Middle frontal gyrus (tissue), 1 donor: ENCODE measurements at regions not wholly inside any gene's neighbourhood (a gene's known extent, or its start where the extent isn't known, plus 50 kb on each side); places are given as distances from the start of the nearest gene placed in this dataset.

Experiments used
- DNase-seq: peaks from one replicate; pipeline ENCODE4 v3.0.0-alpha.2; 2015; ENCODE audit warnings: low spot score; ENCODE audit errors: extremely low spot score

DNA sequence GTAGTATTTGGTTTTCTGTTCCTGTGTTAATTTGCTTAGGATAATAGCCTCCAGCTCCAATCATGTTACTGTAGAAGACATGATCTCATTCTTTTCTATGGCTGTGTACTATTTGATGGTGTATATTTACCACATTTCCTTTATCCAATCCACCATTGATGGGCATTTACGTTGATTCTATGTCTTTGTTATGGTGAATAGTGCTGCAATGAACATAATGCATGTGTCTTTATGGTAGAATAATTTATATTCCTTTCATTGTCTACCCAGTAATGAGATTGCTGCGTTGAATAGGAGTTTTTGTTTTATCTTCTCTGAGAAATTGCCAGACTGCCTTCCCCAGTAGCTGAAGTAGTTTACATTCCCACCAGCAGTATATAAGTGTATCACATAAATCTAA, 538.8 kb downstream of the LRRIQ3 start:
- DNase-seq: no peak

DNA sequence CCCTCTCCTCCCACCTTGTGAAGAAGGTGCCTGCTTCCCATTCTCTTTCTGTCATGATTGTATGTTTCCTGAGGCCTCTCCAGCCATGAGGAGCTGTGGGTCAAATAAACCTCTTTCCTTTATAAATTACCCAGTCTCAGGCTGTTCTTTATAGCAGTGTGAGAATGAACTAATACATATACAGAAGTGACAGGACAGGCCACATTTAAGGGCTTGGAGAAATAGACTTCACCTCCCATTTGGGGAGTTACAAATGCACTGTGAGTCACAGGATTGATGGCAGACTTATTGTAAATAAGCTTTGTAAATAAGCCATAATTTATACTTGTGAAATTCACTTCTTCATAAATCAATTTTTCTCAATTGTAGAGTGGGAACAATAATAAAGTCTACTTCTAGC, 543.3 kb downstream of the LRRIQ3 start:
- no peak for DNase-seq

DNA sequence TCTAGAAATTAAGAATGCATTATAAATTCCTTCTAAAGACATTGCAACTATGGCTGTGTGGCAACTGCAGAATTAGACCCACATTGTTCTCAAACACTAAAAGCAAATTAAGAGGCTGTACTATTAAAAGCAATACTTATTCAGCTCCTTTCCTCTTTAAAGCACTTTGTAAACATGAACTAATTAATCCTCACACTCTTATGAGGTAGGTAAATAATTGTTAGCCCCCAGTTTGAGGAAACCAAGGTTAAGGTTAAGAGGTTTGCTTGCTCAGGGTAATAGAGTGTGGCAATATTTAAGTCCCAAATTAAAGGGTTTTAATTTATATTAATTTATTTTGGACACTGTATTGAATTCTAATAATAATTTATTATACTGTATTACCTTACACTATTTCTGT, 553.8 kb downstream of the LRRIQ3 start:
- no peak for DNase-seq

DNA sequence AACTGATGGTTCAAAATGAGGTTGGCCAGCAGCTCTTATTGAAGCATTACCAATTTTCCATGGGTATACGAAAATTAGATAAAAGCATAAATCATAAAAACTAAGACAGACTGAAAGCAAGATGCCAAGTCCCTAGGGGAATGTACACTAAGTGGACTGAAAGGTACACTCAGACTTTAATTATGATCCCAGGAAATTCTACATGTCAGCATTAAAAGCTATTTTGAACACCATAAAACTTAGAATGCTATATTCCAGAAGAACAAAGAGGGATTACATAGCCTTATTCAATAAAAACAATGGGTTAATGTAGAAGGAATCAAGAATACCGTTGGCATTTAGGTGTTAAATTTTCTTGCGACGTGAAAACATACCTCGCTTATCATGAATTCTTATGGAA, 558.5 kb downstream of the LRRIQ3 start:
- DNase-seq: no peak

DNA sequence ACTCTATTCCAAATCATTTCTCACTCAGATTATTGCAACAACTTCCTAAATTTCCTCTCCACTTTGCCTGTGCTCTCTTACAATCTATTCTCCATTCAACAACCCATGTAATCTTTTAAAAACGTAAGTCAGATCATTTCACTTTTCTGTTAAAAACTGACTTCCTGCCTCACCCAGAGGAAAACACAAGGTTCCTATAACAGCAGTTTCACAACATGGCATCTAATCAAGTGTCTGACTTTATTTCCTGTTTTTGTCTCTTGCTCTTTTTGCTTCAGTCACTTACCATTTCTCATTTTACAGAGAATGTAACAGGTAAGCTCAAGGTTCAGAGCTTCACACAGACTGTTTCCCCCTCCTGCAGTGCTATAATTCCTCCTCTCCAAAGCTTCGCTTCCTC, 560.7 kb downstream of the LRRIQ3 start:
- no peak for DNase-seq

DNA sequence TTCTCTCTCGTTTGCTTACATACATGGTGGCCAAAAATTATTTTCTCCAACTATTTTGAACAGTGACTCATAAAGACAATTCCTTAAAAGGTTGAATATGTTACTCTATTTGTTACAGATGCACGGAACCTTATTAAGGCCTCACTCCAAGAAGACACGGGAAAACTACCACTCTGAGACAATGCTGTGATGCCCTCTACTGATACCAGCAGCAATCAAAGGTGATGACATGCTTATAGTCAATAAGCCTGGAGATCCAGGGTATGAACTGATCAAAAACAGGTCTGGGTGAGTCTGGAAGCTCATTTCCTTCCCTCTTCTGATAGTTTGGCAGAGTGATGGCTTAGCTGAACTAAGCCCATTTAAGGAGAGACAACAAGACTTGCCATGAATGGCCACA, 563.0 kb downstream of the LRRIQ3 start:
- no peak for DNase-seq

DNA sequence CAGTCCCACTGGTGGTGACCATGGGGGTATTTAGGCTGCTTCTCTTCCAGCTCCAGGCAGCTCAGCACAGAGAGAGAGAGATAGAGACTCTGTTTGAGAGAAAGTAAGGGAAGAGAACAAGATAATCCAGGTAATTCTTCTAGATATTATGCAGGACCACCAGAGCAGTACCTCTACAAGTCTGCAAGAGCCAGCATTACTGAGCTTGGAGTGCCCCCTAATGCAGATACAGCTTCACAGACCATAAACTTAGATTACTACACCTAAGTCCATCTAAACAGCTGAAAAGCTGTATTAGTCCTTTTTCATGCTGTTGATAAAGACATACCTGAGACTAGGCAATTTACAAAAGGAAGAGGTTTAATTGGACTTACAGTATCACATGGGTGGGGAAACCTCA, 570.3 kb downstream of the LRRIQ3 start:
- DNase-seq: no peak

DNA sequence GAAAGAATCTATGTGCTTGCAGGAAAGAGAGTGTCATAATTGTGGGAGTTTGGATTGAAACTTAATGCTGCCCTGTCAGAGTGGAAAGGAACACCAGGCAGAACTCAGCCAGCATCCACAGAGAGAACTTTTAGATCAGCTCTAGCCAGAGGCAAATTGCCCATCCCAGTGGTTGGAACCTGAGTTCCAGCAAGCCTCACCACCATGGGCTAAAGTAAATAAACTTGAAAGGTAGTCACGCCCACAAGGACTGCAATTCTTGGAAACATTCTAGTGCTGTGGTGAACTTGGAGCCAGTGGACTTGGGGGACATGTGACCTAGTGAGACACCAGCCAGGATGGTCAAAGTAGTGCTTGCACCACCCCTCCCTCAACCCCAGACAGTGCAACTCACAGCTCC, 571.6 kb downstream of the LRRIQ3 start:
- DNase-seq: no peak

DNA sequence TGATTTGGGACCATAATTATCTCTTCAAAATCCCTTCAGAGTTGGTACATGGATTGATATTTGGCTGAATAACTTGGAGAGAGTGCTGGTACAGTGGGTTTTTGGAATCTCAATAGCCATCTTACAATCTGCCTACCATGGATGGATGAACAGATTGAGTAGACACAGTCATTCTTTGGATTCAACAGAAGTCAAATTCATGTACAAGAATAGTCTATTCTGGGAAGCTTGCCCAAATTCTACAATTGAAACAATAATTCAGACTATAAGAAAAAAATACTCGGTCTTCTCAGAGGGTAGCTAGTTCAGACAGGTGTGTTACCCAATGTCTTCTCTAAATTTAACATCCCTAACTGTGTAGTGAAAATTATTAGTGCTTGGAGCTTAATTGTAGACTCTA, 574.0 kb downstream of the LRRIQ3 start:
- DNase-seq: no peak

DNA sequence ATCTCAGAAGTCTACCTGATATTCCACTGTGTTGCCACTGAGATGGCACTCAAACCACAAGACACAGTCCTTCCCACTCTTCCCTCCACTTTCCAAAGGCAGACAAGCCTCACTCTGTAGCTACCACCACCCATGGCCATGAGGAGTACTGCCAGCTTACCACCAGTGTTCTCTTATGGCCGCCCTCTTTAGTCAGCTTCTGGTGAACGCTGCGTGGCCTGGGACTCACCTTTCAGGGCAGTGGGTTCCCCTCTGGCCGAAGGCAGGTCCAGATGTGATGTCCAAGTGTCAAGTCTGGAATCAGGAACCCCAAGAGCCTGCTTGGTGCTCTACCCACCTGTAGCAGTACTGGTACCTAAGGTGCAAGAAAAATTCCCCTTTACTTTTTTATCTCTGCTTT, 580.8 kb downstream of the LRRIQ3 start:
- no peak for DNase-seq

DNA sequence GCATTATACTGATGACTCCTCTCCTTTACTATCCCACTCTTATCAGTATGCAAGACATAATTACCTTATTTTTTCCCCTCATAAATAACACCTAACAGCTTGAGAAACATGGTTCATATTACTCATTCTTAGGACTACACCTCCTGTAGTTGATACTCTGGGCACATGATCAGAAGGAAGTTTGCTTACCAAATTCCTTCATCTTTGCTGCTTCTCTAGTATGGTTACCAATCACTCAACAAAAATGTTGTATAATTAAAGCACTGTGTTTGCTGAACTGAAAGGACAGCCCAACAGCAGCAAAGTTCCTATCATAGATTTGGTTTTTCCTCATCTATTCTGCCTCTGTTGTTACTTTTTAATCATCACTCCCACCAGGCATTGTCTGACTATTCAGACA, 586.3 kb downstream of the LRRIQ3 start:
- DNase-seq: no peak

DNA sequence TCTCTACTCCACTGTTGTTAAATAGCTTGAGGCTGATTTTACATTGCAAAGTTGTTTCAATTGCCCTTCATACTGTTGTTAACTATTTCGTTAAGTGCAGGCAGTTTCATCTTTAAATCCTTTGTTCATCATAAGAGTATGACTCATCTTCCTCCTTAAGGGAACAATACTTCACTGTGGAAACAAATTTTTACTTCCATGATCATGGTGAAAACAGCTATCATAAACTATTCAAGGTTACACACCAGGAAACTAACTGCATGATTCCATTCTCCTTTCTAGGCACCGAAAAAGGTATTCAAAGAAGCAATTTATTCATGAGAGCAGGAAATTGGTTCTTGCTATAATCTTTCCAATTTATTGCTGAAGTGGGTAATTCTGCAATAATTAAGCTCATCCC, 593.2 kb downstream of the LRRIQ3 start:
- DNase-seq: no peak

DNA sequence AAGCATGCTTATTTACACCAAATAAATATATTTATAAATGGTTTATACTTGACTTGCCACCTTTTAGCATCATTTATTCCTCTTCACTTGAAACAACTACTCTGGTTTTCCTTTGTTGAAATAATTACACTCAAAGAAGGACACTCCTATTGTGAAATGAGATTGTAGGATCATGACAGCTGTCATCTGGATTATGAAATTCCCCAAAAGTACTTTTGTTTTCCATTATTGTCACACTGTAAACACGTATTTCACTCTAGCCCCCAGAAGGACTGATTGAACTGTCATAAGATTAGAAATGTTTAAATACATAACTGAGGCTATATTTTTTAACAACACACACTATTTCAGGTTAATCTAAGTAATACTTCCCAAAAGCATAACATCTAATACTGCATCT, 593.8 kb downstream of the LRRIQ3 start:
- no peak for DNase-seq

DNA sequence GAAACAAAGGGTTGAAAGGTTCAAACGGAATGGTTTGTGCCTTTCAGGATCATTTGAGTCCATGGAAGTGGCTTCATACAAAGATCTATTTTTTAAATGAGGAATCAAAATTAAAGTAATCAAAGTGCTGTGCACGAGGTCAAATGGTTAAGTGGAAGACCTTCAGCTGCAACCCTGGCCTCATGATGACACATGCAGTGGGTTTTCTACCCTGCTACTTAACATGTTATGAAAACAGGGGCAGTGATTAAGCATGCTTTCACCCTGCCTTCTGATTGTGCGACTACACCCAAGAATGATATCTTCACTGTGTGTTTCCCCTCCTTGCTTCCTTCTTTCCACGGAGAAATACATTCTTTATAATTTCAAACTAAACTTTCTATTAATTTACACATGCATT, 604.2 kb downstream of the LRRIQ3 start:
- no peak for DNase-seq

DNA sequence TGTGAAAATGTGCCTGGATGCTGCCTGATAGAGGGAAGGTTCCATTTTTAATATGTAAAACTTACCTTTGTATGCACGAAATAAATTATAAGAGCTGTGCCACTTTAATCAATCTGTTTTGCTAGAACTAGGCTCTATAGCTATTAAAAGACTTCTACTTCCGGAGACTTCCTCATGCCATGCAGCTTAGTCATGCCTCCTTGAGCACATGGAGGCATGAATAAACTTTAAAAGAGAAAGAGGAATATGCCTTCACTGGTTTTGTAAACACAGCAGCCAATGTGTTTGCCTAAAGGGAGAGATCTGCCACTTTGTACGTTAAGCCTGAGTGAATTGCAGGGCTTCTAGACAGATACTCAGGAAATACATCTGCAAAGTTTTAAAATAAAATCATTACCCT, 604.6 kb downstream of the LRRIQ3 start:
- no peak for DNase-seq

DNA sequence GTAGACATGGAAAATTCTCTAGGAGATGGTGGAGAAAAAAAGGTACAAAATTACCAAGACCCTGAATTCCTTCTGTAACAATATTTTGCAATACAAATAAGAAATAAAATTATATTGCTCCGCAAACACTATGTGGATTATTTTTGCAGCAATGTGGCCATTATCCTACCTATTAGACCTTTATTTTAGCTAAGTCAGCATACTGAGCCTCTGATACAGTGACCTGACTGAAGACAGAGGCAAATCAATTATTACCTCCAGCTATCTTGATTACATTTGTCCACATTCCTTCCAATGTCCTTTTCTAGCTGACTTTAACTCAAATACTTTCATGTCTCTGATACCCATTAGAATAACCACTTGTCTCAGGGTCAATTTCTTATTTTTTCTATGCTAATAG, 610.9 kb downstream of the LRRIQ3 start:
- no peak for DNase-seq

DNA sequence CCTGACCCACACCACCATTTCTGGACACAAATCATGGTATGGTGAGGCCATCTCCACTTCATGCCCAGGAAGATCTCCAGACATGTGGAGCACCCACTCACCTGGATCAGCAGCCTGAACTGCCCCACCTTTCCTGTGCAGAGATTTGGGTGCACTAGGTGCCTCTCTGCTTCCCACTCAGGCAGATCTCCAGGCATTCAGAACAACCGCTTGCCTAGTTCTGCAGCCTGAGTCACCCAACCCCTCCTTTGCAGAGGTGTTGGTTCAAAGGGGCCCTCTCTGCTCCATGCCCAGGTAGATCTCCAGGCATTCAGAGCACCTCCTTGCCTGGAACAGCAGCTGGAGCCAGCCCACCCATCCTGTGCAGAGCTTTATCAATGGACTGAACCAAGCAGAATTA, 620.8 kb downstream of the LRRIQ3 start:
- no peak for DNase-seq

DNA sequence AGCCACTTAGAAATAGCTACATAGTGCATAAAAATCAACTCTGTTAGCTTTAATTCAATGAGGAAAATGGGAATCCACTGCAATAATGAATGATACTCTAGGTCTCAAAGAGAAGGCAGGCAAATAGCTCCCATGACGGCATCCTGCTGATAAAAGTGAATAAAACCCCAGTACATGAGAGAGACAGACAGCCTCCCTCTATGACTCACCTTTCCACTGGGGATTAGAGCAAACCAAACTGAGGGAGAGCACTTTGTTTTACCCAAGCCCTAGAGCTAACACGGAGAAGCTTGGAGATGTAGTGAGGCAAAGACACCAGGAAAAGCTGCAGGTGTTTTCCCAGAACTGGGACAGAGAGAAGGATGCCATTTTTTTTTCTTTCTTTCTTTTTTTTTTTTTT, 621.9 kb downstream of the LRRIQ3 start:
- DNase-seq: no peak

DNA sequence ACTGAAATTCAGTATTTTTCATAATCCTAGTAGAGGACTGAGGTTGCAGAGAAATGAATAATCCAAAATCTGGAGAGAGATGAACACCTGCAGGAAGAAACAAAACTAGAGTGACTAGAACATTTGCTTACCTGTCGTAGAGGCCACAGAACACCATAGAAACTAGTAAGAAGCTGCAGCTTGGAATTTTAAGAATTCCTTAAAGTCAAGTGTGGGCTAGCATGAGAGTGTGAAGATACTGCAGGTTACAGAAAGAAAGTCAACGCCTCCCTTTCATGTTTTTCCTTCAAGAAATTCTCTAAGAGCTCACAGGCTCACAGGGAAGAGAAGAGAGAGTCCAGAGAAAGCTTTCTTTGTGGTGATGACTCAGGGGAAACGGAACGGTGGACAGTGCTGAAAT, 633.7 kb downstream of the LRRIQ3 start:
- no peak for DNase-seq

DNA sequence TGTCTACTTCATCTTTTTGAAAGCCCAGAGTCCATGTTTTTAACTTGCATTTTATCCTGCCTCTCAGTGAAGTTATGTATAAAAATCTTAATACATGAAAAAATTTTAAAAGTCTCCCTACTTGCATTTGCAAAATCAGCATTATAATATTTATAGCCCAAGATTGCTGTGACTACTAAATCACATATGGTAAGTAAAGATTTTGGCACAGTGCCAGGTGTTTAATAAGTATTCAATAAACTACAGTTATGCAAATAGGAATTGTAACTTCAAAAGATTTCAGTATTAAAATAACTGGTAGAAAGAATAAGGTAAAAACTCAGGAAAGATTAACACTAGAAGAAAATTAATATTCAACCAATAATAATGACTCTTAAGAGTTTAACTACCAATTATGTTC, 641.7 kb downstream of the LRRIQ3 start:
- no peak for DNase-seq

DNA sequence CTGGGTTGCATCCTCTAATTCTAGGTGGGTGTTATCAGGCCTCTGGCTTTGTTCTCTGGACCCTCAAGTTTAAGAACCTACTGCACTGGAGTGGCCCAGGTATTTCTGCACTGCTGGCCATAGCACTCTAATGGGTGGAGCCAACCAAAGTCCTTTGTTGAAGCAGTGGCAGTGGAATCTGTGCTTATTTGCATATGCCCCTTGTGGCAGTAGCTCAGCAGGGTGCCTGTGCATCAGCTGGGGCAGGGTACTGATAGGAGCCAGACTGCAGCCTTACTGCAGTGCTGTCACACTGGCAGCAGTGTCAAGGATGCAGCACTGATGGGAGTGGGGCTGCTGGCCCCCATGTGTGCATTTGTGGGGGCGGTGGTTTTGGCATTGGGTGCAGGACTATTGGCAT, 660.6 kb downstream of the LRRIQ3 start:
- no peak for DNase-seq

DNA sequence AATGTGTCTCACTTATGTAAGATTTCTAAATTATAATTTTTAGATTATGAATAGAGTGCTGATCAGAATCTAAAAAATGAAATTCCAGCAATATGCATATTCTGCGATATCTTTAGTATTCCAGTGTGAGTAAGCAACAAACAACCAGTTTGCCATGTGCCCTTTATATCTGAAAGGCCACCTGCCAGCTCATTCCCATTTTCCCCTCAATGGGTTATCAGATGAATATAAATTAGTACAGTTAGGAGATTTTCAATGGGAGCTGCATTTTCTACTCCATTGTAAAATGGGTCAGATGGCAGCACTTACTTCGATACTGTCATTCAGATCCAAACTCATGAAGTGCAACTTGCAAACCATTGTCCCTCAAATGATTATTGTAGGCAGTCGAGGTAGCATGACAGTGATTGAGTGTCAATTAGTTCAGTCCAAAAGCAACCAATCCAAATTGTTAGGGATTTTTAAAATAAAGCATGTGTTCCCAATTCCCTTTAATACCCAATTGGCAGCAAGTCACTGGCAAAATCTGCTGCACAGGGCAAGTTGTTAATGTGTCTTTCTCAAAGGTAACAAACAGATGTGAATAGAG, 680.3 kb downstream of the LRRIQ3 start:
- DNase-seq: no peak

DNA sequence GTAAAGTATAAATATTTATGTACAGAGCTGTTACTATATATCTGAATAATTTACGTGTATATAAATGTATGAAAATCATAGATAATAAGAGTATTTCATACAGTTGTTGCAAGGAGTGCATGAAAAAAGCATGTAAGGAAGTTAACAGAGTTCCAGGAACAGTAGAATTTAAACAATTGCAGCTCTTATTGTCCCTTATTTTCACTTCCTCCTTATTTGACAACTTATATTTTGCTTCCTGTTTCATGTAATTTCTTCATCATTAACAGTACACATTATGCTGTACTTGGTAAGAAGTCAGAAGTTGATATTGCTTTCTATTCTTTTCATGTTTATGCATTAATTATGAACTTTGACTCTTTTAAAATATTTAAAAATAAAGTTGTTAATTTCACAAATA, 681.5 kb downstream of the LRRIQ3 start:
- DNase-seq: no peak

DNA sequence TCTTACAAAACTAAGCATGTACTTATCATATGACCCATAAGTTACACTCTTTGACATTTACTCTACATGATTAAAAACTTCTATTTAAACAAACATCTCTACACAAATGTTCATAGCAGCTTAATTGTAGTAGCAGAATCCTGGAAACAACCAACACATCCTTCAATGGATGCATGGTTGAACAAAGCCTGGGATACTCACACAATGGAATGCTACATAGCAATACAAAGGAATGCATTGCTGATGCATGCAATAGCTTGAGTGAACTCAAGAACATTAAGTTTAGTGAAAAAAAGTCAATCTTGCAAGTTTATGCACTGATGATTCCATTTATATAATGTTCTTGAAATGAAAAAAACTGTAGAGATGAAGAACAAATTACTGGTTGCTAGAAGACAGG, 686.9 kb downstream of the LRRIQ3 start:
- no peak for DNase-seq
